ENCODE measurements at regions not wholly inside any gene's neighbourhood (a gene's known extent, or its start where the extent isn't known, plus 50 kb on each side); places are given as distances from the start of the nearest gene placed in this dataset.

DNA sequence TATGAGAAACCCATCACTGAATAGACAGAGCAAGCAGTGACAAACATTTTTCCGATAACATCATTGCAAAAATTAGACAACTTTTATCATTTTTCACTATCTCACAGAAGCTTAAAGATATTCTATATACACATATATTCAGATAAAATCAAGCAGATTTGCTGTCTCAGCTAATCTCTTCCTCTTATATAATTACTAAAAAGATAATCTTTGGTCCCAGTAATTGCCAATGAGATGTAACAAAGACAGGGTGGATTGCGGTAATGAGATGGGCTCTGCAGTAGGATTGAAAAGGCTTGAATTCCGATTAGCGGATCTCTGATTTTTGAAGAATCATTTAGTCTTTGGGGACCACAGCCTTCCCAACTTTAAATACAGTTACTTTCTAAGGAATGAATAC lies 63.5 kb downstream of the SYT4 start:
- DNase-seq (ENCODE audit: low read depth, low spot score): no peak
- TF ChIP-seq, protein P1, sequence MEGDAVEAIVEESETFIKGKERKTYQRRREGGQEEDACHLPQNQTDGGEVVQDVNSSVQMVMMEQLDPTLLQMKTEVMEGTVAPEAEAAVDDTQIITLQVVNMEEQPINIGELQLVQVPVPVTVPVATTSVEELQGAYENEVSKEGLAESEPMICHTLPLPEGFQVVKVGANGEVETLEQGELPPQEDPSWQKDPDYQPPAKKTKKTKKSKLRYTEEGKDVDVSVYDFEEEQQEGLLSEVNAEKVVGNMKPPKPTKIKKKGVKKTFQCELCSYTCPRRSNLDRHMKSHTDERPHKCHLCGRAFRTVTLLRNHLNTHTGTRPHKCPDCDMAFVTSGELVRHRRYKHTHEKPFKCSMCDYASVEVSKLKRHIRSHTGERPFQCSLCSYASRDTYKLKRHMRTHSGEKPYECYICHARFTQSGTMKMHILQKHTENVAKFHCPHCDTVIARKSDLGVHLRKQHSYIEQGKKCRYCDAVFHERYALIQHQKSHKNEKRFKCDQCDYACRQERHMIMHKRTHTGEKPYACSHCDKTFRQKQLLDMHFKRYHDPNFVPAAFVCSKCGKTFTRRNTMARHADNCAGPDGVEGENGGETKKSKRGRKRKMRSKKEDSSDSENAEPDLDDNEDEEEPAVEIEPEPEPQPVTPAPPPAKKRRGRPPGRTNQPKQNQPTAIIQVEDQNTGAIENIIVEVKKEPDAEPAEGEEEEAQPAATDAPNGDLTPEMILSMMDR (IDR thresholded peaks at IDR 0.05; ENCODE audit: low read depth, low read length): no peak
- in situ Hi-C loops (cut with HindIII; ENCODE audit: low sequenced_read_pairs): no loop called here
- H3K4me3 ChIP-seq (ENCODE audit: low read depth, low read length): no peak overlapping the region

DNA sequence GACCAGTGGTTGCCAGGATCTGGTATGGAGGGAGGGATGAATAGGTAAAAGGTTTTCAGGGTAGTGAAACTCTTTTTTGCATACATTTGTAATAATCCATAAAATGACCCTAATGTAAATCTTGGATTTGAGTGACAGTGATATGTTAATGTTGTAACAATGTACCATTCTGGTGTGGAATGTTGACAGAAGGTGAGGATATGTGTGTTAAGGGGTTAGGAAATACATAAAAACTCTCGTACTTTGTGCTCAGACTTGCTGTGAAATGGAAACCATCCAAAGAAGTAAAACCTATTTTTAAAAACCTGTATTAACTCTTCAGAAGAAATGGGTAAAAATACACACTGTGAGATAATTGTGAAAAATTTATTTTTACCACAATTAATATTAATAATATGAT lies 66.2 kb downstream of the SYT4 start:
- no peak overlapping the region for H3K4me3 ChIP-seq (ENCODE audit: low read depth, low read length)
- DNase-seq (ENCODE audit: low read depth, low spot score): no peak
- in situ Hi-C loops (cut with HindIII; ENCODE audit: low sequenced_read_pairs): no loop called here
- TF ChIP-seq, protein P1 (IDR thresholded peaks at IDR 0.05; ENCODE audit: low read depth, low read length): no peak

DNA sequence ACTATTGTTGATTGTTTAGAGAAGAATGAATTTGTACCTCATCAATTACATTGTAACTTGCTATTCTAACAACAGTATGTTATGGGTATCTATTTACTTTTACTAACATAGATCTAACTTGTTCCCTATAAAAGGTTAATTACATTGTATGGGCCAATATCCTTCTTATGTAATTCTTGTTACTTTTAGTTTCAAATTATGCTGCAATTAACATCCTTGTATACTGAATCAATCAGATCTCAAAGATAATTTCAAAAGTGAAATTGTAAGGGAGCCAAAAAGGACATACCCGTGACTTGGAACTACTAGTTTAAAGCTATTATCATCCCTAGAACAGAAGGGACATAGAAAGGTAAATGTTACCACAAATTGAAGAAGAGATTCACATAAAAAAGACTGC lies 79.9 kb upstream of the RIT2 start:
- in situ Hi-C loops (cut with HindIII; ENCODE audit: low sequenced_read_pairs): no loop called here
- no peak for DNase-seq (ENCODE audit: low read depth, low spot score)
- no peak overlapping the region for H3K4me3 ChIP-seq (ENCODE audit: low read depth, low read length)
- TF ChIP-seq, protein P1 (IDR thresholded peaks at IDR 0.05; ENCODE audit: low read depth, low read length): no peak

DNA sequence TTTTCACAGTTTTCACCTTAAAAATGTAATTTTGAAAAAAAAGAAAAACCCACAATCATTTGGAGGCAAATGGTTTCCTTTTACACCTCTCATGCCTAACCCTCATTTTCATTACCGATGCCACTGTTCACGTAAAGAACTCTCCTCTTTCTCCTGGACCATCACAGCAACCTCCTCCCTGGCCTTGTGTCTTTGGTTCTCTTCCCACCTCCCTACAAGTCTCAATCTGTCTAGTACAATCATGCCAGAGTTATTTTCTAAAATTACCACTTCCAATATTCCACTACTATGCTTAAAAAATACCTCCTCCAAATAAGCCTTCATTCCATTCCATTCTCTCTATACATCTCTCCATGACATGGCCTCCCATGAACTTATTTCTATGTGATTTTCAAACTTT lies 77.9 kb upstream of the RIT2 start:
- TF ChIP-seq, protein P1 (IDR thresholded peaks at IDR 0.05; ENCODE audit: low read depth, low read length): no peak
- in situ Hi-C loops (cut with HindIII; ENCODE audit: low sequenced_read_pairs): no loop called here
- H3K4me3 ChIP-seq (ENCODE audit: low read depth, low read length): no peak overlapping the region
- no peak for DNase-seq (ENCODE audit: low read depth, low spot score)

DNA sequence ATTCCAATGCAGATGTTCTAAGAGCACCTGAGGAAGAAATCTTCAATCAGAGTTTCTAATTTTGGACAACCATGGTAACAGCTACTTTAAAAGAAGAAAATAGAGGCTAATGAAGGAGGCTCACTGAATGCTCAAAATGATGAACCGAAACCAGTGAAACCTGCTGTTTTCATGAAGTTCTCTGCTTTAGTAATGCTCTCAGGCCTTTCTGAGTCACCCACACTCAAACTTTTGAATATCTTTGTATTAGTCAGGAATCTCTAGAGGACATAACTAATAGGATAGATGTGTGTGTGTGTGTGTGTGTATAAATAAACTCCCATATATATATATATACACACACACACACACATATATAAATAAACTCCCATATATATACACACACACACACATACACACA lies 76.9 kb upstream of the RIT2 start:
- TF ChIP-seq, protein P1 (IDR thresholded peaks at IDR 0.05; ENCODE audit: low read depth, low read length): no peak

DNA sequence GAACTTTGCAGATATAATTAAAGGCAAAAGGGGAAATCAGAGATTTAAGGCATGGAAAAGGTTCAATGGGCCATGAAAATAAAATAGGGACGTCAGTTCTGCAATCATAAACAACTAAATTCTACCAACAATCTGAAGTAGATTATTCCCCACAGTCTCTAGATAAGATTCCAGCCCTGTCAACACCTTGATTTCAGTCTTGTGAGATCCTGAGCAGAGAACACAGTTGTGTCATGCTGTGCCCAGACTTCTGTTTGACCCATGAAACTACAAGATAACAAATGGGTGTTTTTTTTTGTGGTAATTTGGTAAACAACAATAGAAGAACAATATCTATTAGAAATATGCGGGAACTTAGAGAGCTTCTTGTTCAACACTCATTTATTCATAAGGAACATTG lies 66.2 kb upstream of the RIT2 start:
- in situ Hi-C loops (cut with HindIII; ENCODE audit: low sequenced_read_pairs): no loop called here
- no peak overlapping the region for H3K4me3 ChIP-seq (ENCODE audit: low read depth, low read length)
- no peak for DNase-seq (ENCODE audit: low read depth, low spot score)
- TF ChIP-seq, protein P1 (IDR thresholded peaks at IDR 0.05; ENCODE audit: low read depth, low read length): no peak

More for the DNA sequence above, 76.9 kb upstream of the RIT2 start:
- DNase-seq (ENCODE audit: low read depth, low spot score): peak; percentile 32
- in situ Hi-C loops (cut with HindIII; ENCODE audit: low sequenced_read_pairs): no loop called here
- H3K4me3 ChIP-seq (ENCODE audit: low read depth, low read length): no peak overlapping the region

DNA sequence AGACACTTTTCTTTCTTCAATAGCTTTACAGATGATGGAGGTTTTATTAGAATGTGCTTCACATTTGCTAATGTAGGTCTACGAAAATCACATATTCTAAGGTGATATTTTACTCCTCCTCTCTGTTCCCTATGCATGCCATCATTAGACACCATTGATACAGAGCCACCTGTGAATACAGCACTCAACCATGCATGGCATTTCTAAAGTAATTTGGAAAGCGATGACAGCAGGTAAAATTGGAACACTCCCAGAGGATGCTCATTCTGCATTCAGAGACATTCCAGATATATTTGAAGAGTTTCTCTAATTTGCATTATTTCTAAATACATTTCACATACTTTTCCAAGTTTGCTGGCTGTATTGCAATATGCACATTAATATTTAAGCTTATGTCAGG lies 65.3 kb upstream of the RIT2 start:
- TF ChIP-seq, protein P1 (IDR thresholded peaks at IDR 0.05; ENCODE audit: low read depth, low read length): no peak
- DNase-seq (ENCODE audit: low read depth, low spot score): no peak
- H3K4me3 ChIP-seq (ENCODE audit: low read depth, low read length): no peak overlapping the region
- in situ Hi-C loops (cut with HindIII; ENCODE audit: low sequenced_read_pairs): no loop called here

Measured in astrocyte of the spinal cord (primary cell).